ENCODE measurements at regions not wholly inside any gene's neighbourhood (a gene's known extent, or its start where the extent isn't known, plus 50 kb on each side); places are given as distances from the start of the nearest gene placed in this dataset.

DNA sequence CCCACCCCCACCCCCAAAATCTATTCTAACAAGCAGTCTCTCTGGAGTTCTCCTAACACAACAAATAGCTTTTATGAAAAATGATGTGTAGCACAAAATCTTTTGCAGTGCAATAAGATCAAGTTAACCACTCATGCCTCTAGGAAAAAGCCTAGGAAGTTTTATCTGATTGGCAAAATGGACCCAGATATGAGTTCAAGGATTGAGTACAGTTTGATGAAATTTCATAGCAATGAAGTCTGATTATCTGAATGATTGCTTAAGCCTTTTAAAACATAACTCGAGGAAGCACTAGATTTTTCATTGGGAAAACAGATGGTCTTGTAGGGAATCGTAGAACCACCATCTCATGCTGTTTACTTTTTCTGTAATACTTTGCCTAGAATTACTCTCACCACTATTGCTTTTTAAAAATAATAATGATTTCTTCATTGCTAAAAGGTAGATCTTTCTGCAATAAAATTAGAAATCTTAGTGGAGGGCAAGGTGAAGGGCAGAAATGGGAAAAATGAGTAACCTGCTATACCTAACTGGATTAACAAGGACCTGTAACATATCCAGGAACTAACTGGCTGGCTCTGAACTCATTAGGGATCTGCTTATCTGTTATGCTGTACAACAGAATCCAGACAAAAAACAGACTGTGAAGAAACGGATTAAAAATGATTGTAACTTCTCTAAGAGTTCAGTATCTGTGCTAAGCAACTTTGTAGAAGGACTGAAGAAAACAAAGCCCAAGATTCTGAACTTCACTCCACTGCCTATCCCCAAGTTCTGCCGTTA, 73.7 kb upstream of the ETAA1 start:
- H3K18ac ChIP-seq (ENCODE audit: insufficient read length, low read depth, low read length): no peak overlapping the region
- no peak overlapping the region for H3K4me2 ChIP-seq (ENCODE audit: insufficient read depth, insufficient read length, low read length)
- H4K20me1 ChIP-seq (ENCODE audit: control insufficient read depth, insufficient read depth, insufficient read length): no peaks in the 10 kb centered on the region
- no peaks in the 10 kb centered on the region for H3K79me1 ChIP-seq (ENCODE audit: insufficient read depth, low read depth, low read length, poor library complexity, severe bottlenecking)
- Mint-ChIP-seq H3K4me3 (no peak overlapping the region), H3K27me3 (ENCODE audit: low read depth) (no peaks in the 10 kb centered on the region), H3K27ac (peak overlapping the region in 2 of 3 experiments; percentile 50 to 72; a peak in 2 of 7 replicates), H3K9me3 (no peaks in the 10 kb centered on the region), H3K36me3 (ENCODE audit: insufficient read depth in 1 of 3, low read depth in 3 of 3) (no peaks in the 10 kb centered on the region), H3K4me1 (peaks cover 60 to 75% of the 10 kb centered on the region in 2 experiments)
- no peak overlapping the region for H2BK12ac ChIP-seq (ENCODE audit: insufficient read length, low read depth, low read length)
- no peaks in the 10 kb centered on the region for H3K9me3 ChIP-seq (ENCODE audit: control insufficient read depth, low read depth, low read length)
- H3K9ac ChIP-seq (ENCODE audit: extremely low read depth, insufficient read length, low read length): no peak overlapping the region
- H3K27me3 ChIP-seq (ENCODE audit: insufficient read depth, low read length): no peaks in the 10 kb centered on the region
- H3K79me2 ChIP-seq (ENCODE audit: insufficient read depth, low read length): no peaks in the 10 kb centered on the region
- no peak overlapping the region for H3K14ac ChIP-seq (ENCODE audit: insufficient read depth, low read length)
- H3K23me2 ChIP-seq (ENCODE audit: insufficient read length, low read depth, low read length, poor library complexity, severe bottlenecking): no peaks in the 10 kb centered on the region
- H3K56ac ChIP-seq (ENCODE audit: insufficient read length, low read depth, low read length): no peak overlapping the region
- H2BK5ac ChIP-seq (ENCODE audit: insufficient read length, low read length): no peak overlapping the region
- no peak overlapping the region for H4K5ac ChIP-seq (ENCODE audit: insufficient read length, low read depth, low read length)
- no peak overlapping the region for H2BK15ac ChIP-seq (ENCODE audit: low read depth, low read length)
- no peak overlapping the region for H2BK120ac ChIP-seq (ENCODE audit: low read depth, low read length, poor library complexity, severe bottlenecking)
- no peak overlapping the region for H3K27ac ChIP-seq (ENCODE audit: insufficient read length, low read depth, low read length)
- TF ChIP-seq, protein P1, sequence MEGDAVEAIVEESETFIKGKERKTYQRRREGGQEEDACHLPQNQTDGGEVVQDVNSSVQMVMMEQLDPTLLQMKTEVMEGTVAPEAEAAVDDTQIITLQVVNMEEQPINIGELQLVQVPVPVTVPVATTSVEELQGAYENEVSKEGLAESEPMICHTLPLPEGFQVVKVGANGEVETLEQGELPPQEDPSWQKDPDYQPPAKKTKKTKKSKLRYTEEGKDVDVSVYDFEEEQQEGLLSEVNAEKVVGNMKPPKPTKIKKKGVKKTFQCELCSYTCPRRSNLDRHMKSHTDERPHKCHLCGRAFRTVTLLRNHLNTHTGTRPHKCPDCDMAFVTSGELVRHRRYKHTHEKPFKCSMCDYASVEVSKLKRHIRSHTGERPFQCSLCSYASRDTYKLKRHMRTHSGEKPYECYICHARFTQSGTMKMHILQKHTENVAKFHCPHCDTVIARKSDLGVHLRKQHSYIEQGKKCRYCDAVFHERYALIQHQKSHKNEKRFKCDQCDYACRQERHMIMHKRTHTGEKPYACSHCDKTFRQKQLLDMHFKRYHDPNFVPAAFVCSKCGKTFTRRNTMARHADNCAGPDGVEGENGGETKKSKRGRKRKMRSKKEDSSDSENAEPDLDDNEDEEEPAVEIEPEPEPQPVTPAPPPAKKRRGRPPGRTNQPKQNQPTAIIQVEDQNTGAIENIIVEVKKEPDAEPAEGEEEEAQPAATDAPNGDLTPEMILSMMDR (conservative IDR thresholded peaks at IDR 0.05): no peak
- no peak overlapping the region for H2AK5ac ChIP-seq (ENCODE audit: insufficient read length, low read length)
- H3K4me1 ChIP-seq (ENCODE audit: insufficient read depth, low read length): peaks cover 13% of the 10 kb centered on the region; the same call in 1 of the 2 replicates
- no peak overlapping the region for H4K91ac ChIP-seq (ENCODE audit: insufficient read length, low read depth, low read length)
- no peak overlapping the region for H4K8ac ChIP-seq (replicated peaks; ENCODE audit: insufficient read length, low read depth, low read length)
- no peak overlapping the region for H2AFZ ChIP-seq (ENCODE audit: low read length)
- no CpG with 5 or more reads among the region's 4 CpGs for WGBS (ENCODE audit: extremely low coverage, insufficient read length, low lambda C conversion rate)
- no peak overlapping the region for H3T11ph ChIP-seq (ENCODE audit: low read length)
- H2BK20ac ChIP-seq (ENCODE audit: low read depth, low read length, poor library complexity, severe bottlenecking): no peak overlapping the region
- H3K23ac ChIP-seq (ENCODE audit: insufficient read length, low read depth, low read length): no peak overlapping the region
- DNase-seq: no peak
- no peak overlapping the region for H3K4ac ChIP-seq (ENCODE audit: low read depth, low read length)

Measured in H9 (cell line).